GM18861 (cell line): ENCODE measurements at regions not wholly inside any gene's neighbourhood (a gene's known extent, or its start where the extent isn't known, plus 50 kb on each side); places are given as distances from the start of the nearest gene placed in this dataset.

Source experiments
- ATAC-seq: cut with Tn5 transposase; IDR thresholded peaks from one replicate; pipeline ENCODE4 v1.9.1; 2021; ENCODE audit not compliant: unreplicated experiment

DNA sequence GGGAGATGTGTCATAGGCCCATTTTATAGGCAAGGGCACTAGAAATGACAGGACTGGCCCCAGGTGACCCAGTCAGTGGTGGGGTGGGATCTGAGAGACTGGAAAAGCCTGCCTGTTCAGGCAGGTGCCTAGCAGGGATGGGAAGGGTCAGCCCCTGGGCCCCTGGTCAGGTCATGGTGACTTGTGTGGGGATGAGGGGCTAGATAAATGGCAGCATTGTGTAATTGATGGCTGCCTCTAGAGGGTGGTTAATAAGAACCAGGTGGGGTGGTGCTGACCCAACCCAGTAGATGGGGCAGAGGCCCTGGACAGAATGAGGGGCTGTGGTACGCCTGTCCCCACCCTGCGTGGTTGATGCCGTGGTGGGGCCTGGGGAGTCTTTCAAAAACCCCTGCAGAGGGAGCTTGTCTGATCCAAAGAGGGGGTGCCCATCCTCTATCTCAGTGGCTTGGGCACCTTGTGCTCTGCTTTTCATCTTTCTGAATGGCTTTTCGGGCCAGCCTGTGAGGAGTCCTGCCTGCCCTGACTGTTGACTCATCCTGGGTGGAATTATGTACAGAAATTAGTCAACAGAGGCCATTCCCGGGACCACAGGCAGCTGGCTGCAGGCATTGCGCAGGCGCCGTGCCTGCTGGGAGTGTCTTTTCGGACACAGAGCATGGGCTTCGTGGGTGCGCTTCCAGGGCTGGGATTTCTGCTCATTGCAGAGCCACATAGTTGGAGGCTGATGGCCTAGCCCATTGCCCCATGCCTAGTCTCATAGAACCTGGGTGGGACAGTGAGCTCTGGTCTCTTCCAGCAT lies 93.6 kb upstream of the PITX1 start:
- no peak for ATAC-seq

DNA sequence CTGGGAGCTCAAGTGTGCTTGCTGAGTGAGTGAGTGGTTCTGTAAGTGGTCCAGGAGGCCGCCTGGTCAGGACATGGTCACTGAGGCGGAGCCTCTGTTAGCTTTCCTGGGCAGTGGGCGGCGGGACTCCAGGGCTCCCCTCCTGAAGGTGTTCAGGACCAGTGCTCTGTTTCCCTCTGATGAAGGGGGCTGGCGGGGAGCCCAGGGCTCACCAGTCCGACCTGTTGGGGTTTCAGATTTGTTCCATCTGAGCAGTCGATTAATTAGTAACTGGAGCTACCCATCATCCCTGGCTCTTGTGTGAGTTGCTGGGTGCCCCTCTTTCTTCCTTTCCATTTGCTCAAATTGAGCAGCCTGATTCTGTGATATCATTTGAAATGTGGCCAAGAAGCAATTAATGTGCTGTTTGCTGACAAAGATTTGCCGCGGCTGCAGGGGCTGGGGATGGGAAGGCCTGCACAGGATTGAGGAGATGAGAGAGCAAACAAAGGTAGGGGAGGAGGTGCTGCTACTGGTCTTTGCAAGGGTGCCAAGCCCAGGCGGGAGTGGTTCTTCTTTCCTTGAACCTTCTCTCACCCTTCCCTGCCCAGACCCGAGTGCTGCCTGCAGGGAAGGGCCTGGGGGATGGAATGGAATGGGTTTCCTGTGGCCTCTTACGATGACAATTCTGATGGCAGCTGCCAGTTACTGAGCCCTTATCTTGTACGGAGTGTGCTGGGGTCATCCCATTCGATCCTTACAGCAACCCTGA lies 92.8 kb upstream of the PITX1 start:
- ATAC-seq, result no peak

DNA sequence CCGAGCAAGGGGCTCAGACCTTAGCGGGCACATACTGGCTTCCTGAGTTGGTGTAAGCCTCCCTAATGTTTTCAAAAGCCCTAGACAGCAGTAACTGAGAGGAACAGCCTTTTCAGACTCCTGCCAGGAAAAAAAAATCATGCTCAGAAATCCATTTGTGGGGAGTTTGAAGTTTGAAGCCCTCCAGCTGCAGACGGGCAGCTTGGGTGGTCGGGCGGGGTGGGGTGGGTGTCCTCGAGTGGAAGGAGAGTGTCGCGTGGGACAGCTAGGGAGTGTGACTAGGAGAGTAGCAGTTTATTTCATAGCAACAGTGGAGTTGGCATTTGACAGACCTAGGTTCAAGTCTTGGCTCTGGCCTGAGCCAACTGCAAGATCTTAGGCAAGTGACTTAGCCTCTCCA lies 90.7 kb upstream of the PITX1 start:
- no peak for ATAC-seq

DNA sequence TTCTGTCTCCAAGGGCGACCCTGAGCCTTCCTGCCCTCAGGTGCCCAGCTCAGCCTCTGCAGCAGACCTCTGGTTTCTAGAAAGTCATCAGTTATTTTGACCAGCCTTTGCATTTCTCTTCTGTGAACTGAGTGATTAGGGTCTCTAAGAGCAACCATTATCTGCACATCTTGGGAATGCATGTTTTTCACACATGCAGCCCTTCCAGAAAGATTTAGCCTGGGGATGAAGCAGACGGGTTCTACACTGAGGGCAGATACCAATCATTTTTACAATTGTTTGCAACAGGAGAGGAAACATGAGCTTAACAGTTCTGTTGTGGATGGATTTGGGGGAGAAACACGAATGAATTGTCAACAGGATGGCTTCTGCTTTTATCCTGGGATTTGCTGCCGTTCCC lies 90.1 kb upstream of the PITX1 start:
- ATAC-seq, result no peak

DNA sequence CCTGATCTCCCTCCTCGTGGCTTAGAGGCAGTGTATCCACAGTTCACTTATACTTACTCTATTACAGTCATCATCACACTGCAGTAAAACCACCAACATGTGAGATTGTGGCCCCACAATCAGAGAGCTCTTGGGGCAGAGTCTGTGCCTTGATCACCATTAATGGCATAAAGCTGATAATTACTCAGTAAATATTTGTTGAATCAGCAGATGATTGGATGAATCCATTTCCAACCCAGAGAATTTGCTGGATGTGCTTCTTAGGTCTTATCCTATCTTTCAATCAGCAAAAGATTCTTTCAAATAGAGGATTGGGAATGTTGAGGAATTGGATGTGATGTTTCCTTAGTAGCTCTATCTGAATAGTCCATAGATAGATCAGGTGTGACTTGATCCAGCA lies 88.8 kb upstream of the PITX1 start:
- no peak for ATAC-seq

DNA sequence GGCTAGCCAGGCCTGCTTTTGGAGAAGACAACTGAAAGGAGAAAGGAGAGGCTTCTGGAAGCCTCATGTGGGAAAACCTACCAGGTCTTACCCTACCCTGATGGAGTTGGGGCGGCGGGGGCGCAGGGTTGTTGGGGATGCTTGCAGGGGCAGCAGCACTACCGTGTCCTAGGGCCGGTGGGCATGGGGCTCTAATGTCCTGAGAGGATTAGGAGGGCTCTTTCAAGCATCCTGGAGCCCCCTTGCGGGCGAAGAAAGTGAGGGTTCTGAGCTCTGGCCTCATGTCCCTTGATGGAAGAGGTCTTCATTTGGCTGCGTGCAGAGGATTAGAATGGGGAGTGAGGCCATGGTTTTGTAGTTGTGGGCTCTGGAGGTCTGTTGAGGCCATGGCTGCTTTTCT lies 86.9 kb upstream of the PITX1 start:
- no peak for ATAC-seq

DNA sequence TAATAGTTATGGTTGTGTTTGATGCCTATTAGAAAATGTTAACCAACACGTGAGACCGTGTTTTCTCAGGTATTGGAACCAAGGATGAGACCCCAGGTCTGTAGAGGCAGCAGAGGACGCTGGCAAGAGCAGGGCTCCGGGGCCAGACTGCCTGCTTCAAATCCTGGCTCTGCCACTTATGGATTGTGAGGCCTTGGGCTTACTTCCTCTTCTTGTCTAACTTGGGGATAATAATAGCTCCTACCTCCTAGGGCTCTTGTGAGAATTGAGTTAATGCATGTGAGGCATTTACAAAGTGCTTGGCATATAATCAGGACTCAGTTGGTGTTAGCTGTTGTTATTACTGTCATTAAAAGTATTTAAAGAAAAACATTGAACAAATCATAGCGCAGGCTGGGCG lies 85.5 kb upstream of the PITX1 start:
- ATAC-seq, result no peak

DNA sequence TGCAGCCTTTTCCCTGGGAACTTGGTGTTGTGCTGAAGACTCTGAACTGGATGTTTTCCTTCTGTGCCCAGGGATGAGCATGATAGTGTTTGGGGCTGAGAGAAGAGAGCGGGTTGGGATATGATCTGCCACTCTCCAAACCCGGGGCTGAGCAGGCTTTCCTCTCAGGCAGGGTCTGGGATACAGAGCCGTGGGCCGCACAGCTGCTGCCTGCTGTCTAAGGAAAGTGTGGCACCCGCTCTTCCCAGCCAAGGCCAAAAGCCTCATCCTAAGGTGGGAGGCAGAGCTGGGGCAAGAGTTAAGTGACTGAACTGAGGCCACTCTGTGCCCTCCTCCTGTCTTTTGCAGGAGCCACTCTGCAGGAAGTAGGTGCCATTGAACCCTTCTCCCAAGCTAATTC lies 83.6 kb upstream of the PITX1 start:
- no peak for ATAC-seq

DNA sequence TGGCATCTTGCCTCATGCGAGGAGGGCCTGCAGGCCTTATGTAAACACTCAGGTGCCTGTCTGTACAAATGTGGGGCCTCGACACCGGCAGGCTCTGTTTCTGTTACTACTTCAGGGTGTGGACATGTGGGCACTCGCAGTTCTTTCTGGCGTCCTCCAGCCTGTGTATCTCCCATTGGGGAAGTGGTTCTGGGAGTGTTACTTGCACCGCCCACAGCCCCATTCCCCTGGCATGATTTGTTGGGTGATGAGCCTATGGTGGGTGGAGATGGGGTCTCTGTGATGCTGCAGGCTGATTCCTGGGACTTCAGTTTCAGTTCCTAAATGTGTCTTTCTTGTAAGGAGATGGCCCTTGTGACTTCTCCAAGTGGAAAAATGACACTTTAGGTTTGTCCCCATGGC lies 82.1 kb upstream of the PITX1 start:
- ATAC-seq, result no peak

DNA sequence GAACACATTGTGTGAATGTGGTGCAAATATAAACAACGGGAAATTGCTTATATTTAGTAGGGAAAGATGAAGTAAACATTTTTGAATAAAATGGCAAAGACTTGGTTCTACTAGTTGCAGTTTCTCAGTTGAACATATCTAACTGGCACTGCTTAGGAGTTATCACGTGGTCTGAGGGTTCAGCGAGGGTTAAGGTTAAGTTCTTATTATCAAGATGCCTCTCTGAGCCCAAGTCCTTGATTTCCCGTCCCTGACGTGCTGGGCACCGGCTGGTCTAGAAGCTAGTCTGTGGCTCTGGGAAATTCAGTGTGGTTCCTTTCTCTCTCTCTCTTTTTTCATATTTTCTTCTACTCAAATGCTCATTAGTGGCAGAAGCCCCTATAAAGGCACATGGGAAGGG lies 81.6 kb upstream of the PITX1 start:
- no peak for ATAC-seq

DNA sequence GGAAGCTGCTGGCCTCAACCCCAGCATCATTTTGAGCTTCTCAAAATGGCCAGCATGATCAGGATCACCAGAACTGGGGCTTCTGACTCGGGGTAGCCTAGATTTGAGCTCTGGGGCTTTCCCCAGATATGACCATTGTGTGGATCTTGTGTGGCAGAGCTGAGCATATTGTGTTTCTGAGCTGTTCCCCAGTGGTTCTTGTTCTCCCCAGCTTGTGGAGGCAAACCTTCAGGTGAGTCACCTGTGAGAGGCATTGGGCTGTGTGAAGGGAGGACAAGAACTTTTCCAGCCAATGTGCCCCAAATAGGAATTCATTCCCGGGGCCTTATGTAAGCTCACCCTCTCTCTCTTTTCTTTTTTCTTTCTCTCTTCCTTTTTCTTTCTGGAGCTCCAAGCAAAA lies 80.7 kb upstream of the PITX1 start:
- ATAC-seq, result no peak

DNA sequence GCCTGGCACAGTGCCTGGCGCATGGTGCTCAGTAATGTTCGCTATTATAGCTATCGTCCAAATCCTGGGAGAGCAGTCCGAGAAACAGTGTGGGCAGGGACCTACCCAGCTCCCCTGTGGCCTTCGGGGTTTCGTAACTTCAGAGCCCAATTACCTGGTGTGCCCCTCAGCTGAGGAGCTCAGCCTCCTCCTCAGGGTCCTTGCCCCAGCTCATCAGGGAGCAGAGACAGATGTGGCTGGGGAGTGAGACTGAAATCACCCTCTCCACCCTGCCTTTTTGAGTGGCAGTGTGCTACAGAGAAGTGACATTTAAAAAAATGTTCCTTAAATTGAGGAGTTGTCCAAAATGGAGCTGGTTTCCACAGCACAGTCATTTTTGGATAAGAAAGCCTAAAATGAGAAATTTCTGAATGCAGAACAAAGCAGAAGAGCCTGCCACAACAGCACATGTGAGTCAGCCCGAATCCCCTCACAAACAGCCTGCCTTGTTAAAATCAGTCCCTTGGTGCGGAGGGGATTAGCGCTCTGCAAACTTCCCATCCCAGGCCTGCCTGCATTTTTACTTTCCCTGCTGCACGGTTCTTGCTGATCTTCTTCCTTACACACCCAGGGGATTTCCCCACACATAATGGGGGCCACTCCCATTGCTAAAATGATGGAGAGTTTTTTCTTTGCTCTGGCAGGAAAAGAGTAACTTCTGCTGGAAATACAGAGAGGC lies 78.1 kb upstream of the PITX1 start:
- no peak for ATAC-seq

DNA sequence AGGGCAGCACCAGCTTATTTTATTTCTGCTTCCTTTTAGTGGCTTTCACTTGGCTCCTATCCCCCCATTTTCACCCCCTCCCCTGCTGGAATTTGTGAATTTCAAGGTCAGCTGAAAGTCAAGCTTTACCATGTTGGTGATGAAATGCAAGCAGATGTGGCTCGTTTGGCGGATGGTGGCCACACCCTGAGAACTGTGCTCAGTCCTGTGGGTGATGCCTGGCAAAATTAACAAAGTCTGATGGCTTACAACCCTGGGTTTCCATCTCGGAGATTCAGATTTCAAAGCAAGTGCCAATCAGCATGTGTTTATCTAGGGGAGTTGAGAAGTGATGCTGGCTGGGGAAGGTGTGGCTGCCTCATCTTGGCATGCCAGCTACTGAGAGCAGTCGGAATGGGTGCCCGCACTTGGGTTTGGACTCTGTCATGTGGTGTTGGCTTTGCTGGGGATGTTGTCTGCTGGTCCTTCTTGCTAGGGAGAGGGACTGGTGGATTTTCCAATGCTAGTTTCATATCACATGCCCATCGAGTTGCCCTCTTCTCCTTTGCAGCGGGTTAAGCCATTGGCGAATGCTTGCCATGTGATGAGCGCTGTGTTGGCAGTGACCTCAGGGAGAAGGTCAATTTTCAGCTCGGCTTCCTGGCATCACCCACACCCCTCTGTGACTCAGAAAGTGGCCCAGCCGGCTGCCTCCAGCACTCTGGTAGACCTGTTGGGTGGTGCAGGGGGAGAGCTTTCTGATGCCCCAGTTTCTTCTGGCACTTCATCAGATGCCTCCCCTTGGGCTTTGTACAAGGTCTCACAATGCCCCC lies 77.0 kb upstream of the PITX1 start:
- ATAC-seq, result no peak

DNA sequence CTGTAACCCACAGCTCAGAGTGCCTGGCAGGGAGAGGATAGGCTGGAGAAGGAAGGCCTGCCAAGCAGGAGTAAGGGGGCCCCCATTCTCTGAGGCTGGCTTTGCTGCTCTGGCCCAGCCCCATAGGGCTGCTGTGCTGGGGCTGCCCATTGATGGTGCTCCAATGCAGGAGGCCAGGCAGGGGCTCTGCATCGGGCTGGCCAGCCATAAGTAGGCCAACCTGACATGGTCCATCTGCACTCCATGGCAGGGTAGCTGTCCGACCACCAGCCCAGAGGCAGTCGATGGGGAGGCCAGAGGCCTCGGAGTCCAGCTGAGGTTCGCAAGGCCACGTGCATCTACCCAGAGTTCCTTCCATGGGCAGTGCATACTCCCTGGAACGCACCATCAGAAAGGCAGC lies 75.0 kb upstream of the PITX1 start:
- ATAC-seq, result no peak

DNA sequence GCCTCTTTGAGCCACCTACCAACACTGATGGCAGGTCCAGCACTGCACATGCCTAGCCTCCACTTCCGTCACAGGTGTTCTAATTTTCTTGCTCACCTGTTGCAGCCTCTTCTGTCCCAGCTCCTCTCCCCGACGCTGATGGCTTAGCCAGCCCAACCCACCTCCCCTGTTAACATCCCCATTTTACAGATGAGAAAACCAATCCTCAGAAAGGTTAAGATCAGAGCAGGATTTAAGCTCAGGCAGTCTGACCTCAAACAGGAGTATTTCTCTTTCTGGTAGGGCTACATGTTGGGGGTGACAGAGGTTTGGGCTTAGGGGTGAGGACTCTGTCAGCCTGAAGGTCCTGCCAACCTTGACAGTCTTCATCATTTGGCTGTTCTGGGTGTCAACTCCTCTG lies 74.5 kb upstream of the PITX1 start:
- no peak for ATAC-seq

DNA sequence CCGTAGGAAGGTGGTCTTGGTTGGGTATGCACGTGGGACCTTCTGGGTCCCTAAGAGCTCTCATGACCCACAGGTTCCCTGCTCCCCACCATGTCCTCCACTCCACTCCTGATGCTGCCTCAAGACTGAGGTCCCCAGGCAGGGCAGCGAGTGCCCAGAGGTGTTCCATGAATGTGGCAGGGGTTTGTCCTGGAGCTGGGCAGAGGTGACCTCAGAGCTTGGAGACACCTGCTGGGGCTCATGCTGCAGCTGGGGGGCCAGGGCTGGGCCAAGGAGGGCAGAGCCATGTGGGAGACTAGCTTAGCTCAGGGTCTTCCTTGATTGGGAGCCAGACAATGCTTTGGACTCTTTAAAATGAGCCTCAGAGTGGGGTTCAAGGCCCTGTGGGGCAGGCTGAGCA lies 74.0 kb upstream of the PITX1 start:
- no peak for ATAC-seq

DNA sequence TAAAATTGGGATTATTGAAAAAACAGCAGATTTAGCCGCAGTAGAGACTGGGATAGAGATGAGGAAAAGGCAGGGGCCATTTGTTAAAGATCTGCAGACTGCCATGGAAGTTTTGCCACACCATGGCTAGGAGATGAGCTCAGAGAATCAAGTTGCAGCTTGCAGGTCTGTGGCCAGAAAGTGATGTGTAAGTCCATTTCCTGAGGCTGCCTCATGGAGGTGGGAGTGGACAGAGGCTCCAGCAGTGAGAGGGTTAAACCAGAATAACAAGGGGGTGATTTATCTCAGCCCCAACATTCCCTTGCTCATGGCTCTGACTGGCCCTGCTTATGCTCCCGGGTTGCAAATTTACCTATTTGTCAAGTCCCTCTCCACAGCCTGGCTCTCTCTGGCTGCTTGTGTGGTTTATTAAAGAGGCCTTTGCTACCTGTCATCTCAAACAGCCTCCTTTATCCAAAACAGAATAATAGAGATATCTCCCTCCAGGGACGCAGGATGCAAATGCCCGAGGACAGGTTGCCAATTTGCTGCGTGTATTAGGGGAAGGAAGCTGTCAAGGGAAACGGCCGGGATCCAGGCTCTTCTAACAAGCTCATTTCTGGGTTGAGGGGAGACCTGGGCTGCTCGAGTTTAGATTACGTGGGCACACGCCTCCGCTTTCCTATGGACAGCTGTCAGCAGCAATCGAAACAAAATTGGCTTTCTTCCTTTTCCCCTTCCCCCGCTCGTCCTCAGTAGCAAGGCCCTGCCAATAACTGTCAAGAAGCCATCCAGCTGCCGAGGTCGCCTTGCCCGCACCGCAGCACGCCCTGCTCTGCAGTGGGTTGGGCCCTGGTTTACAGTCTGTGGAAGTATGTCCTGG lies 72.8 kb upstream of the PITX1 start:
- no peak for ATAC-seq

DNA sequence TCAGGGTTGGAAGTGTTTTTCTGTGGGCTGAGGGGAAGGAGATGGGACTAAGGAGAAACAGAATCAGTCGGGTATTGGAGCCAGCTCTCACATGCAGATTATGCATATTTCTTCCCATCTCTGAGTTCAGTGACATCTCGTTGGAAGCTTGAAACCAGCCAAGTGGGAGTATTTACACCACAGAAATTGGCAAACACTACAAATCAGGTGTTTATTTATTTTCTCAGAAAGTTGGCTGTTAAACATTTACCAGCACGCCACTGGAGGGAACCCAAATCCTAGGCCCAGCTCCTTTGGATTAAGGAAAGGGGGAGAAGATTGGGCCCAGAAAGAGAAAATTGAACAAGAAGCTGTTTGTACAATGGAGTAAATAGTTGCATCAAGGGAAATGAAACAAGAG lies 72.1 kb upstream of the PITX1 start:
- ATAC-seq, result no peak

DNA sequence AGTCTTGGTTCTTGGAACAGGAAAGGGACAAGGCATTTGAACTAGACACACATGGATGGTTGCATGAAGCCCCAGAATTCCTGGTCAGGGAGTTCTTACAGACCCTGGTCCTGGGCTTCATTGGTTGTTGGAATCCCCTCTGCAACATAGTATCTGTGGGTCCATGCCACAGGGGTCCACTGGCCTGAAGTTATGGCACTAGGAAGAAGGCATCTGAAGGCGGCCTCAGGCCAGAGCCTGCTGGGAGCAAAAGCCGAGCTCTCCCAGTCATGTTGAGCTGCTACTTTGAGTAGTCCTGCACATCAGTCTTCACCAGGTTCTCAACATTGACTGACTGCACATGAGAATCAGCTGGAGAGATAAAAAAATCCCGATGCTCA lies 71.1 kb upstream of the PITX1 start:
- no peak for ATAC-seq

DNA sequence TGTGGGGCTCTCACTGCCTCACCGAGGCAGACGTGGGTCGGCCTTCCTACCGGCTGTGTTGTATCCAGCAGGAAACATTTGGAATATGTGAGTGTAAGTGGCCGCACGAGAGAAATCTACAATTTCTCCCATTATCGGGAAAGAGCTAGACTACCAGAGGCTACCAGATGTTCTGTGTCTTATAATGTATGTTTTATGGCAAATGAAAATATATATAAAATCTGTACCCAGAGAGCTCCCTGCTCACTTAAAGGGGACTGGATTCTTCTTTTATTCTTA lies 69.5 kb upstream of the PITX1 start:
- ATAC-seq, result no peak
